Endothelial cell of umbilical vein (primary cell): ENCODE measurements at regions not wholly inside any gene's neighbourhood (a gene's known extent, or its start where the extent isn't known, plus 50 kb on each side); places are given as distances from the start of the nearest gene placed in this dataset.

Experiments
- BruUV-seq: library from RNA; stranded (reverse); fragments of 400-500 nt; replicated peaks from 2 replicates; lab custom pipeline; 2021; lab: Mats Ljungman, UMichigan
- CTCF ChIA-PET: fragments of 300-600, 350-600 bp; sonication (Branson Sonifier 250); formaldehyde crosslinking; loops from one replicate; lab custom pipeline; 2021; ENCODE audit warnings: antibody characterized with exemption, inconsistent platforms; lab: Charles Lee
- POLR2A ChIA-PET: fragments of 300-600, 350-600 bp; sonication (Branson Sonifier 250); formaldehyde crosslinking; loops from one replicate; lab custom pipeline; 2021; ENCODE audit warnings: antibody characterized with exemption, inconsistent platforms; lab: Charles Lee
- DNase-seq: peaks from one replicate; pipeline ENCODE4 v3.0.0-alpha.2; 2011; ENCODE audit warnings: low read depth, low spot score
- FAIRE-seq: peaks from 2 replicates; lab custom pipeline; 2011; peaks lifted over from hg19 to GRCh38; lab: Jason Lieb, UNC
- H2AFZ ChIP-seq: 2 replicates; pipeline ENCODE4 v1.6.0; 2012; ENCODE audit warnings: low read depth, low read length, control low read depth, inconsistent platforms
- H3K27ac ChIP-seq: 2 replicates; pipeline ENCODE4 v1.5.1; 2011; ENCODE audit warnings: low read depth, mild to moderate bottlenecking, control low read depth, low read length, moderate library complexity; ENCODE audit not compliant: insufficient read depth
- H3K27me3 ChIP-seq, 2 experiments: 2 replicates each; pipeline versions ENCODE4 v1.6.0 to v1.6.1; 2011; ENCODE audit warnings: low read length in 2 of 2, mixed read lengths in 1 of 2; ENCODE audit not compliant: control insufficient read depth in 2 of 2, insufficient read depth in 2 of 2
- H3K36me3 ChIP-seq, 2 experiments: 2 replicates in 1 of 2; 3 replicates in 1 of 2; pipeline ENCODE4 v1.5.1; 2011; ENCODE audit warnings: low read length in 2 of 2, mild to moderate bottlenecking in 1 of 2, moderate library complexity in 1 of 2; ENCODE audit not compliant: control insufficient read depth in 2 of 2, insufficient read depth in 2 of 2; ENCODE audit errors: extremely low read depth in 1 of 2
- H3K4me1 ChIP-seq: 3 replicates; pipeline ENCODE4 v1.5.1; 2011; ENCODE audit warnings: mild to moderate bottlenecking, low read length; ENCODE audit not compliant: control insufficient read depth, insufficient read depth; ENCODE audit errors: extremely low read depth
- H3K4me2 ChIP-seq: 2 replicates; pipeline ENCODE4 v1.6.1; 2011; ENCODE audit warnings: low read length, control low read depth, mixed read lengths; ENCODE audit not compliant: insufficient read depth
- H3K4me3 ChIP-seq, 3 experiments: fragments of 200-600 bp in 1 of 3; sonication (generic), shearing (Covaris generic) in 1 of 3; replicated peaks in 1 of 3; 2 replicates each; pipeline ENCODE4 v1.5.1; 2011 to 2016; ENCODE audit warnings: control low read depth in 3 of 3, low read length in 3 of 3, mild to moderate bottlenecking in 2 of 3, inconsistent platforms in 1 of 3, low read depth in 1 of 3, moderate library complexity in 1 of 3; ENCODE audit not compliant: insufficient read depth in 1 of 3
- H3K79me2 ChIP-seq: 2 replicates; pipeline ENCODE4 v1.6.0; 2012; ENCODE audit warnings: low read length, inconsistent platforms; ENCODE audit not compliant: control insufficient read depth, insufficient read depth
- H3K9ac ChIP-seq: replicated peaks from 2 replicates; pipeline ENCODE3; 2011; ENCODE audit warnings: low read length, control low read depth; ENCODE audit not compliant: insufficient read depth; ENCODE audit errors: extremely low read depth
- H3K9me1 ChIP-seq: replicated peaks from 3 replicates; pipeline ENCODE4 v1.6.0; 2011; ENCODE audit warnings: mild to moderate bottlenecking, low read length; ENCODE audit not compliant: control insufficient read depth, insufficient read depth; ENCODE audit errors: extremely low read depth
- H3K9me3 ChIP-seq: replicated peaks from 2 replicates; pipeline ENCODE4 v1.5.1; 2012; ENCODE audit warnings: low read length, inconsistent platforms; ENCODE audit not compliant: control insufficient read depth, insufficient read depth
- H4K20me1 ChIP-seq: replicated peaks from 2 replicates; pipeline ENCODE3; 2011; ENCODE audit warnings: mild to moderate bottlenecking, low read length; ENCODE audit not compliant: control insufficient read depth, insufficient read depth; ENCODE audit errors: extremely low read depth
- CTCF ChIP-seq, 2 donors: IDR thresholded peaks; 1 replicate in 1 of 2; 2 replicates in 1 of 2; pipeline ENCODE4 v1.5.1; 2011; ENCODE audit warnings: low read length in 2 of 2, mild to moderate bottlenecking in 2 of 2, moderate library complexity in 2 of 2, control low read depth in 1 of 2, inconsistent platforms in 1 of 2, low read depth in 1 of 2; ENCODE audit not compliant: insufficient read depth in 1 of 2; ENCODE audit errors: extremely low read depth in 1 of 2
- EZH2 ChIP-seq: IDR thresholded peaks from 2 replicates; pipeline ENCODE4 v1.6.1; 2012; ENCODE audit warnings: borderline replicate concordance, low read depth, mild to moderate bottlenecking, moderate library complexity, low read length, inconsistent platforms; ENCODE audit not compliant: severe bottlenecking
- FOS ChIP-seq: IDR thresholded peaks from 2 replicates; pipeline ENCODE4 v1.6.1; 2011; ENCODE audit warnings: mild to moderate bottlenecking, low read length, moderate library complexity, borderline replicate concordance; ENCODE audit not compliant: insufficient read depth
- GATA2 ChIP-seq: IDR thresholded peaks from 2 replicates; pipeline ENCODE4 v1.7.0; 2011; ENCODE audit warnings: low read depth, mild to moderate bottlenecking, moderate library complexity, mixed read lengths, low read length; ENCODE audit not compliant: insufficient read length, insufficient read depth
- JUN ChIP-seq: IDR thresholded peaks from 2 replicates; pipeline ENCODE4 v1.6.1; 2011; ENCODE audit warnings: borderline replicate concordance, low read depth; ENCODE audit not compliant: insufficient read length, insufficient read depth
- MYC ChIP-seq: IDR thresholded peaks from one replicate; pipeline ENCODE4 v1.6.1; 2011; ENCODE audit warnings: mild to moderate bottlenecking, low read depth, low read length
- POLR2A ChIP-seq: IDR thresholded peaks from 2 replicates; pipeline ENCODE4 v1.6.1; 2012; ENCODE audit warnings: low read depth, mild to moderate bottlenecking, control low read depth, low read length
- POLR2AphosphoS5 ChIP-seq: IDR thresholded peaks from 2 replicates; pipeline ENCODE4 v1.6.1; 2012; ENCODE audit warnings: low read depth, mild to moderate bottlenecking, control low read depth, low read length, moderate library complexity; ENCODE audit not compliant: insufficient read depth
- dilution Hi-C: fragments of 300-500 bp; cut with MboI; formaldehyde crosslinking; loops from one replicate; pipeline ENCODE4 v1.15.0; 2019; ENCODE audit warnings: low sequenced_read_pairs; ENCODE audit not compliant: extremely low pct_ligation_motif_present
- intact Hi-C: fragments of 100-400 bp; cut with micrococcal nuclease; formaldehyde crosslinking; loops from one replicate; pipeline ENCODE4 v1.10.0; 2022
- TF ChIP-seq, protein P1 (sequence below): IDR thresholded peaks from 2 replicates; pipeline ENCODE4 v1.6.1; 2011; ENCODE audit not compliant: insufficient read depth, insufficient read length

GRCh38 chr6:148265054-148265453 is 77.6 kb upstream of the SASH1 start:
- Histone ChIP-seq H2AFZ (no peak overlapping the region), H3K9me3 (no peaks in the 10 kb centered on the region), H3K79me2 (no peaks in the 10 kb centered on the region), H3K27me3 (no peaks in the 10 kb centered on the region), H4K20me1 (no peaks in the 10 kb centered on the region), H3K27ac (no peak overlapping the region), H3K9me1 (no peaks in the 10 kb centered on the region), H3K4me1 (peaks cover 27% of the 10 kb centered on the region), H3K9ac (no peak overlapping the region), H3K36me3 (no peaks in the 10 kb centered on the region), H3K4me3 (no peak overlapping the region), H3K4me2 (no peak overlapping the region)
- intact Hi-C loops (loop anchor here (5.0 kb wide), 1 partner anchor 88 kb away; no protein-coding TSS in a partner anchor), dilution Hi-C loops (no loop called here)
- POLR2A ChIA-PET, result interaction anchor here (0.5 kb wide), 1 partner anchor 113 kb away, joined by 4 read pairs; no protein-coding TSS in a partner anchor
- CTCF ChIA-PET, result interaction anchor here (1.0 to 3.6 kb wide), 2 partner anchors 85 to 758 kb away, joined by 3 to 15 read pairs; no protein-coding TSS in a partner anchor
- BruUV-seq, result no TSS peak
- FAIRE-seq, result no peak
- TF ChIP-seq POLR2A (no peak), CTCF (IDR thresholded peaks at IDR 0.05; ENCODE audit: extremely low read depth in 1 of 2, insufficient read depth in 1 of 2, low read depth in 1 of 2, low read length in 2 of 2) (no peak), GATA2 (no peak), FOS (no peak), EZH2 (no peak), POLR2AphosphoS5 (no peak), MYC (no peak), JUN (no peak)
- TF ChIP-seq, protein P1, sequence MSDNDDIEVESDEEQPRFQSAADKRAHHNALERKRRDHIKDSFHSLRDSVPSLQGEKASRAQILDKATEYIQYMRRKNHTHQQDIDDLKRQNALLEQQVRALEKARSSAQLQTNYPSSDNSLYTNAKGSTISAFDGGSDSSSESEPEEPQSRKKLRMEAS, result no peak
- no peak for DNase-seq
